A673 (cell line): ENCODE measurements at regions not wholly inside any gene's neighbourhood (a gene's known extent, or its start where the extent isn't known, plus 50 kb on each side); places are given as distances from the start of the nearest gene placed in this dataset.

ENCODE experiments used
- BruUV-seq: library from RNA; stranded (reverse); fragments of 400-500 nt; replicated peaks from 2 replicates; lab custom pipeline; 2021; lab: Mats Ljungman, UMichigan
- CTCF ChIA-PET: fragments of 300-600 bp; sonication (Branson Sonifier 250); formaldehyde crosslinking; loops from one replicate; lab custom pipeline; 2022; ENCODE audit warnings: antibody characterized with exemption; lab: Charles Lee
- POLR2A ChIA-PET: fragments of 300-600 bp; sonication (Branson Sonifier 250); formaldehyde crosslinking; loops from one replicate; lab custom pipeline; 2022; ENCODE audit warnings: antibody characterized with exemption; ENCODE audit not compliant: low non-redundant PET; lab: Charles Lee
- DNase-seq: peaks from one replicate; pipeline ENCODE4 v3.0.0-alpha.2; 2015; ENCODE audit warnings: low spot score
- H3K27ac ChIP-seq: fragments of 200-600 bp; sonication (generic); 2 replicates; pipeline ENCODE4 v1.5.1; 2016; ENCODE audit warnings: mixed run types, low read depth, mild to moderate bottlenecking, mixed read lengths, antibody characterized with exemption, low read length; ENCODE audit not compliant: poor library complexity, severe bottlenecking
- H3K27me3 ChIP-seq: fragments of 200-600 bp; sonication (generic); replicated peaks from 2 replicates; pipeline ENCODE4 v1.6.1; 2017; ENCODE audit warnings: mixed run types, low read depth, mild to moderate bottlenecking, mixed read lengths, antibody characterized with exemption, low read length; ENCODE audit not compliant: insufficient read depth, poor library complexity
- H3K36me3 ChIP-seq: fragments of 200-600 bp; sonication (generic); 2 replicates; pipeline ENCODE4 v1.6.1; 2016; ENCODE audit warnings: mixed run types, mild to moderate bottlenecking, mixed read lengths, antibody characterized with exemption, low read length; ENCODE audit not compliant: insufficient read depth, poor library complexity, severe bottlenecking
- H3K4me1 ChIP-seq: fragments of 200-600 bp; sonication (generic); 2 replicates; pipeline ENCODE4 v1.6.1; 2017; ENCODE audit warnings: mixed run types, mild to moderate bottlenecking, mixed read lengths, antibody characterized with exemption, low read length; ENCODE audit not compliant: insufficient read depth, poor library complexity, severe bottlenecking
- H3K4me3 ChIP-seq: fragments of 200-600 bp; sonication (generic); 2 replicates; pipeline ENCODE4 v1.5.1; 2016; ENCODE audit warnings: low read depth, mixed run types, mild to moderate bottlenecking, mixed read lengths, low read length; ENCODE audit not compliant: poor library complexity, severe bottlenecking
- H3K9me3 ChIP-seq: fragments of 200-600 bp; sonication (generic); 2 replicates; pipeline ENCODE4 v1.6.1; 2016; ENCODE audit warnings: mixed run types, low read depth, mild to moderate bottlenecking, mixed read lengths, antibody characterized with exemption, low read length; ENCODE audit not compliant: poor library complexity, severe bottlenecking
- EZH2 ChIP-seq: fragments of 200-600 bp; sonication (generic); IDR thresholded peaks from 2 replicates; pipeline ENCODE4 v1.6.1; 2017; ENCODE audit warnings: borderline replicate concordance, low read depth, mild to moderate bottlenecking, mixed read lengths, antibody characterized with exemption, low read length; ENCODE audit not compliant: poor library complexity, severe bottlenecking
- intact Hi-C: fragments of 100-400 bp; cut with micrococcal nuclease; formaldehyde crosslinking; loops from one replicate; pipeline ENCODE4 v1.10.0; 2022; ENCODE audit not compliant: unreplicated experiment
- TF ChIP-seq, protein P1 (sequence below): fragments of 300-800, 200-600 bp; sonication (generic); conservative IDR thresholded peaks from 2 replicates; pipeline ENCODE4 v1.5.1; 2017; ENCODE audit warnings: low read depth, mild to moderate bottlenecking, antibody characterized with exemption, low read length, moderate library complexity, mixed read lengths

DNA sequence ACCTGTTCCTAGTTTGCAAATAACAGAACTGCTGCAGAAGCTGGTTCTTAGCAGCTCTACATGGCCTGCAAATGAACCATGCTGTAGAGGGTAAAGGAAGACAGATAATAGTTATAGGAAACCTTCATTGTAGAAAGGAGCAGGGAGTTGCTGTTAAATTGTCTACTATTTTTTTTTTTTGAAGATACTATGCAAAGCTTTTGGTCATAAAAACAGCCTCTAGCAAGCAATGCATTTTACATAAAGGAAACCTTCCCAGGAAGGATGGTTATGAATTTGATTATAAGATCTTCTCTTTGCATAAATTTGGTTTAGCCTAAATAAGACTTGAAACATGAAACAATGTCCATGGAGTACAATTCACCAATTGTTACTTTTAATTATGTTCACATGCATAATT is 793.4 kb downstream of the SLC4A3 start:
- no peak overlapping the region for H3K27ac ChIP-seq
- no peaks in the 10 kb centered on the region for H3K9me3 ChIP-seq
- ChIA-PET CTCF (no interaction called here), POLR2A (no interaction called here)
- no peak overlapping the region for H3K4me3 ChIP-seq
- H3K36me3 ChIP-seq = no peaks in the 10 kb centered on the region
- no peak for TF ChIP-seq EZH2
- TF ChIP-seq, protein P1, sequence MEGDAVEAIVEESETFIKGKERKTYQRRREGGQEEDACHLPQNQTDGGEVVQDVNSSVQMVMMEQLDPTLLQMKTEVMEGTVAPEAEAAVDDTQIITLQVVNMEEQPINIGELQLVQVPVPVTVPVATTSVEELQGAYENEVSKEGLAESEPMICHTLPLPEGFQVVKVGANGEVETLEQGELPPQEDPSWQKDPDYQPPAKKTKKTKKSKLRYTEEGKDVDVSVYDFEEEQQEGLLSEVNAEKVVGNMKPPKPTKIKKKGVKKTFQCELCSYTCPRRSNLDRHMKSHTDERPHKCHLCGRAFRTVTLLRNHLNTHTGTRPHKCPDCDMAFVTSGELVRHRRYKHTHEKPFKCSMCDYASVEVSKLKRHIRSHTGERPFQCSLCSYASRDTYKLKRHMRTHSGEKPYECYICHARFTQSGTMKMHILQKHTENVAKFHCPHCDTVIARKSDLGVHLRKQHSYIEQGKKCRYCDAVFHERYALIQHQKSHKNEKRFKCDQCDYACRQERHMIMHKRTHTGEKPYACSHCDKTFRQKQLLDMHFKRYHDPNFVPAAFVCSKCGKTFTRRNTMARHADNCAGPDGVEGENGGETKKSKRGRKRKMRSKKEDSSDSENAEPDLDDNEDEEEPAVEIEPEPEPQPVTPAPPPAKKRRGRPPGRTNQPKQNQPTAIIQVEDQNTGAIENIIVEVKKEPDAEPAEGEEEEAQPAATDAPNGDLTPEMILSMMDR = no peak
- no peaks in the 10 kb centered on the region for H3K27me3 ChIP-seq
- DNase-seq = no peak
- peaks cover 53% of the 10 kb centered on the region for H3K4me1 ChIP-seq
- no TSS peak for BruUV-seq
- intact Hi-C loops = no loop called here

DNA sequence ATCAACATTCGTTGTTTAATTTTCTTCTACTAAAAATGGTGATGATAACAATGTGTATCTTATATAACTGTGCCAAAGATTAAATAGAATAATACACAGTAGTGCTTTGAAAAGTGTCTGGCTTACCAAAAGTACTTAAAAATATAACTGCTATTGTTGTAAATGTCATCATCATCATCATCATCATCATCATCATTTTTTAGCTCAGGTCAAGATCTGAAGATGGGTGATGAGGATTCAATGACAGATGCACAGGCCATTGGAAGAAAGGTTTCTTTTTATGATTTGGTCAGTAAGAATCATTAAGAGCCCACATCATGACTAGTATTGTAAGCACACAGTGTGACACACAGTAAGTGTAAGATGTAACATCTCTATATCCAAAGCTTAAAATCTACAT is 795.2 kb downstream of the SLC4A3 start:
- Histone ChIP-seq H3K27me3 (no peaks in the 10 kb centered on the region), H3K4me3 (no peak overlapping the region), H3K9me3 (no peaks in the 10 kb centered on the region), H3K4me1 (peaks cover 43% of the 10 kb centered on the region), H3K36me3 (no peaks in the 10 kb centered on the region), H3K27ac (no peak overlapping the region)
- BruUV-seq = no TSS peak
- DNase-seq = no peak
- ChIA-PET CTCF (no interaction called here), POLR2A (no interaction called here)
- TF ChIP-seq, protein P1 = no peak
- no peak for TF ChIP-seq EZH2
- intact Hi-C loops = no loop called here

DNA sequence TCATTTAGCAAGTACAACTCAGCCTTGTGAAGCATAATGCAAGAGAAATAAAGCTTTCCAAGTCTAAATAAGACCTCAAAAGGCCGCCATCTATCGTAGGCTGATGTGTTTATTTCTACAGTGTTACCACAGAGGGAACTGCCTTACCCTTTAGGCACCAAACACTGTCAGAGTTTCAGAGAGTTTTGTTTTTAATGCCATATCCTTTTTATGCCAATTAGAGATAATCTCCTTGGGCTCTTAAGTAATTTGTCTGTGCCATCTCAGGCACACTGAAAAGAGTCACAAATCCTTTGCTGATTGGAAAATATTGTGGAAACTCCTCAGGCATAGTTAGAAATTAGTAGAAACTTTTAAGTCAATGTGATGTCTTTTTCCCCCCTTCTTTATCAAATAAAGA is 797.1 kb downstream of the SLC4A3 start:
- Histone ChIP-seq H3K9me3 (no peaks in the 10 kb centered on the region), H3K36me3 (no peaks in the 10 kb centered on the region), H3K27me3 (no peaks in the 10 kb centered on the region), H3K4me3 (no peak overlapping the region), H3K4me1 (peaks cover 24% of the 10 kb centered on the region), H3K27ac (no peak overlapping the region)
- no TSS peak for BruUV-seq
- ChIA-PET CTCF (no interaction called here), POLR2A (no interaction called here)
- no peak for TF ChIP-seq EZH2
- TF ChIP-seq, protein P1 = no peak
- intact Hi-C loops = no loop called here
- DNase-seq = peak; percentile 46
